Kidney epithelial cell (primary cell): ENCODE measurements at regions not wholly inside any gene's neighbourhood (a gene's known extent, or its start where the extent isn't known, plus 50 kb on each side); places are given as distances from the start of the nearest gene placed in this dataset.

Source experiments
- DNase-seq: peaks from one replicate; pipeline ENCODE4 v3.0.0-alpha.2; 2010; ENCODE audit warnings: low read depth
- H3K27me3 ChIP-seq: 2 replicates; pipeline ENCODE4 v1.6.0; 2011; ENCODE audit warnings: low read length; ENCODE audit not compliant: control insufficient read depth, insufficient read depth
- H3K36me3 ChIP-seq: 2 replicates; pipeline ENCODE4 v1.5.1; 2011; ENCODE audit warnings: low read length; ENCODE audit not compliant: control insufficient read depth, insufficient read depth
- H3K4me3 ChIP-seq: 2 replicates; pipeline ENCODE4 v1.5.1; 2011; ENCODE audit warnings: low read depth, mild to moderate bottlenecking, control low read depth, low read length
- TF ChIP-seq, protein P1 (sequence below): IDR thresholded peaks from 2 replicates; pipeline ENCODE4 v1.5.1; 2011; ENCODE audit warnings: mild to moderate bottlenecking, moderate library complexity, low read length, control low read depth, inconsistent platforms; ENCODE audit not compliant: insufficient read depth, poor library complexity, severe bottlenecking

GRCh38 chr6:139473231-139473701 is 98.8 kb upstream of the CITED2 start:
- no peaks in the 10 kb centered on the region for H3K36me3 ChIP-seq
- TF ChIP-seq, protein P1, sequence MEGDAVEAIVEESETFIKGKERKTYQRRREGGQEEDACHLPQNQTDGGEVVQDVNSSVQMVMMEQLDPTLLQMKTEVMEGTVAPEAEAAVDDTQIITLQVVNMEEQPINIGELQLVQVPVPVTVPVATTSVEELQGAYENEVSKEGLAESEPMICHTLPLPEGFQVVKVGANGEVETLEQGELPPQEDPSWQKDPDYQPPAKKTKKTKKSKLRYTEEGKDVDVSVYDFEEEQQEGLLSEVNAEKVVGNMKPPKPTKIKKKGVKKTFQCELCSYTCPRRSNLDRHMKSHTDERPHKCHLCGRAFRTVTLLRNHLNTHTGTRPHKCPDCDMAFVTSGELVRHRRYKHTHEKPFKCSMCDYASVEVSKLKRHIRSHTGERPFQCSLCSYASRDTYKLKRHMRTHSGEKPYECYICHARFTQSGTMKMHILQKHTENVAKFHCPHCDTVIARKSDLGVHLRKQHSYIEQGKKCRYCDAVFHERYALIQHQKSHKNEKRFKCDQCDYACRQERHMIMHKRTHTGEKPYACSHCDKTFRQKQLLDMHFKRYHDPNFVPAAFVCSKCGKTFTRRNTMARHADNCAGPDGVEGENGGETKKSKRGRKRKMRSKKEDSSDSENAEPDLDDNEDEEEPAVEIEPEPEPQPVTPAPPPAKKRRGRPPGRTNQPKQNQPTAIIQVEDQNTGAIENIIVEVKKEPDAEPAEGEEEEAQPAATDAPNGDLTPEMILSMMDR, result no peak
- H3K27me3 ChIP-seq, result no peaks in the 10 kb centered on the region
- no peak overlapping the region for H3K4me3 ChIP-seq
- DNase-seq, result no peak

DNA sequence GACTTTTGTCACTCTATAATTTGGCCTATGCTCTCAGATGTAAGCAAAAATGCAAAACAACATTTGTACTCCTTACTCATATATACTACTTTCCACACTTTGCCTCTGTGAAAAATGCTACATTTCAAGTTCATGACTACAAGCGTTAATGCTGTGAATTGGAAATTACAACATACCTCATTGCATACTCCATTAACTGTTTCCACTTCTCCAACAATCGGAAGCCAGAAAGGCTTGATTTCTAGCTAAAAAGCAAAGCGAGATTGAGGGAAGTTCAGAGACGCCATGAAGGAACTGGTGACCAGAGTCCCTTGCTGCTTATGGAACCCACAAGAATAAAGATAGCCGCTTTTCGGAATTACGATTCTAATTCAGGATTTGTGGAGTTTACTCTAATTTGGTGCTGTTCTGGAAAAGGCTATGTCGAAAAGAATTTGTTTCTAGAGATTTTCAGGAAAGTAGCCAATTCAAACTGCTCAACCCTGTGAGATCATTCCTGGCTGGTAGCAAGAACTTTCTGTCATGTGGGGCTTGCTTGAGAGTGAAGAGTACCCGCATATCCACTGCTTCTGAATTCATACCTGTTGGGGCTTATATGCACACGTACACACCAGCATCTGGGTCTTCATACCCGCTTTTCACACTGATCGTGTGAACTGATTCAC is 98.0 kb upstream of the CITED2 start:
- no peaks in the 10 kb centered on the region for H3K27me3 ChIP-seq
- TF ChIP-seq, protein P1, result no peak
- H3K4me3 ChIP-seq, result no peak overlapping the region
- DNase-seq, result no peak
- H3K36me3 ChIP-seq, result no peaks in the 10 kb centered on the region

DNA sequence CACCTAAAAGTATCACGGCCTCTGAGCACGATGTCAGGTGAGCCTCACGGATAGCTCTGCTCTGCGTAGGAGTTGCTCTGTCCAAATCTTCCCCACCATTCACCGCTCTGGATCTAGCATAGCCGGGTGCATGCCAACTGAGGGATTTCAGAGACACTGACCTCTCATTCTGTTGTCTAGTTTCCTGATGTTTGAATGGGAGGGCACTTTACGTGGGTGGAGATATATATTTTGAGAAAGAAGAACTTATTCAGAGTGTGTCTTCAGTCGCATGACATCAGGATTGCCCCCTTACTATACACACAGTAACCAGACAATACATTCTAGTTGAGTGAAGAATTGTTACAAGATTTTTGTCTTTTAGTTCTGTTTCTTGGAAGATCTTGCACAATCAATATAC is 96.5 kb upstream of the CITED2 start:
- TF ChIP-seq, protein P1, result no peak
- no peak for DNase-seq

DNA sequence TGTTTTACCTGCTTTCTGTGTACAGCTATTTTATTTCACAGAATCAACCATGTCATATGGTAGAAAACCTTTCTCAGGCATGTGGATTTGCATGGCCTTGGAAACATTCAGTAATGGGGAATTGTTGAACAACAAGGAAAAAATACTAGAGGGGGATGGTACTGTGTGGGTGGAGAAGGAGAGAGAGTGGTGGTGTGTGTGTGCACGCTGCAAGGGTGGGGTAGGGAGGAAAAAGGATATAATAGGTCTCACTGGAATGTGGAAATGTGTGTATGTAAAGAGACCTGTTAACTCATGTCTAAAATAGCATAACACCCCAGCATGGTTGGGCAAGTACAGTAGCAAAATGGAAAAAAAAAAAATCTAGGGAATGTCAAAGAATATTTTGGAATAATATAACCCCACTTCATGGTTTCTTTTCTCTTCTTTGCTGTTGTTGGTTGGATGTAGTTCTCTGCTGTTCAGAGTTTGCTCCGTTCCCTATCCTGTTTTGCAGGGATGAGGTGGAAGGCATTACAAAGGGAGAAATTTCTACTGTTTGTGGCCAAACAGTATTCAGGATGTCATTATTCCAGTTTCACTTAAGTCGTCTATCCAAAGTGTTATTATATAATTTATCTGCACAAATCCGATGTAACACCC is 93.9 kb upstream of the CITED2 start:
- TF ChIP-seq, protein P1, result no peak
- Histone ChIP-seq H3K36me3 (no peaks in the 10 kb centered on the region), H3K27me3 (no peaks in the 10 kb centered on the region), H3K4me3 (no peak overlapping the region)
- no peak for DNase-seq

More for the DNA sequence above, 96.5 kb upstream of the CITED2 start:
- H3K27me3 ChIP-seq, result no peaks in the 10 kb centered on the region
- H3K36me3 ChIP-seq, result no peaks in the 10 kb centered on the region
- no peak overlapping the region for H3K4me3 ChIP-seq

- H3K36me3 ChIP-seq, result no peaks in the 10 kb centered on the region
- TF ChIP-seq, protein P1, result no peak
- no peak overlapping the region for H3K4me3 ChIP-seq
- DNase-seq, result no peak
- H3K27me3 ChIP-seq, result no peaks in the 10 kb centered on the region
Measured at GRCh38 chr6:139457476-139457875, 83.0 kb upstream of the CITED2 start.
